Renal pelvis (tissue), 1 donor: ENCODE measurements at regions not wholly inside any gene's neighbourhood (a gene's known extent, or its start where the extent isn't known, plus 50 kb on each side); places are given as distances from the start of the nearest gene placed in this dataset.
"Not testable (repeated sequence)": the region's sequence is repeated elsewhere in the genome, so short reads cannot be mapped to it uniquely, and the experiment has no call there.

ENCODE experiments used
- DNase-seq: peaks from one replicate; pipeline ENCODE4 v3.0.0-alpha.2; 2013

DNA sequence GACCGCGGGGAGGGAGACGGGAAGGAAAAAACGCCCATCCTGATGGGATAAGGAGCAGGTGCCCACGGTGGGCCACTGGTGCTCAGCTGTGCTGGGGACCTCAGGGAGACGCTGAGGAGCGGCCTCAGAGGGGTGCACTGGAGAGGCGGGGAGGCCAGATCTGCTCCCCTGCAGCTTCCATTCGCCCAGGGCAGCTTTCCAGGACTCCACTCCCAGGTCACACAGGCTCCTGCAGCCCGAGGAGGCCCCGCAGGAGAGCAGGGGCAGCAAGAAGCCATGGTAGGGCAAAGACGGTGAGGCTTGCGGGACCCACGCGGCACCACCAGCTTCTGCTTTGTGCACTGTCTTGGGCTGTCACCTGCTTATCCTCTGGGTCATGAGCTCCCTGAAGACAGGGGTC is 82.5 kb upstream of the SULF2 start:
- no peak for DNase-seq

DNA sequence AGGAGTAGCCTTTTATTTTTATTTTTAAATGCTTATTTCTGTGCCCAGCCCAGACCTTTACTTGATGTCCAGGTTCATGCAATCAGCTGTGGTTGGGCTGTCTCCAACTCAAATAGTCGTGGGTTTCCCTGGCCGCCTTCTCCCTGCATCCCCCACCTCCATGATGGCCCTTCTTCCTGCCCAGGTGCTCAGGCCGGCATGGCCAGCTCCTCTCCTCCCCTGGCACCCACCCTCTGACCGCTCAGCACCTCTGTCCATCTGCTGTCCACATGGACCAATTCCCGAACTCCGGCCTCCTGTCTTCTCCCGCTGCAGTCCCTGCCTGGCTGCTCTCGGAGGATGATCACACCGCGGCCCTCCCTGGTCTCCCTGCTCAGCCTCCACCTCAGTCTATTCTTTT is 81.2 kb upstream of the SULF2 start:
- DNase-seq, result no peak

GRCh38 chr20:47865912-47866311 is 80.6 kb upstream of the SULF2 start:
- DNase-seq, result no peak

- no peak for DNase-seq
Observed at GRCh38 chr20:47865451-47865850, 80.2 kb upstream of the SULF2 start.

DNA sequence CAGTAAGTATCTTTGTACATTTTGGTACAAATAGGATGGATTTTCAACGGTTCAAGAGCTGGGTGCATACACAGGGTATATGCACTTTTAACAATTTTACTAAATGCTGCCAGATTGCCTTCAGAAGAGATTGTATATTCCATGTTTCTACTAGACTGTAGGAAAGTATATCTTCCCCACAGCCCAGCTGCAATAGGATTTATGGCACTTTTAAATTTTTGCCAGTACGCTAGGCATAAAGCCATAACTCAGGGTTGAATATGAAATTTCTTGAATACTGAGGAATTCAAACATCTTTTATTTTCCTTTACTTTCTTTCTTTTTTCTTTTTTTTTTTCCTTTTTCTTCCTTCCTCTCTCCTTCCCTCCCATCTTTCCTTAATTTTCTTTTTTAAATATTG is 78.7 kb upstream of the SULF2 start:
- no peak for DNase-seq

DNA sequence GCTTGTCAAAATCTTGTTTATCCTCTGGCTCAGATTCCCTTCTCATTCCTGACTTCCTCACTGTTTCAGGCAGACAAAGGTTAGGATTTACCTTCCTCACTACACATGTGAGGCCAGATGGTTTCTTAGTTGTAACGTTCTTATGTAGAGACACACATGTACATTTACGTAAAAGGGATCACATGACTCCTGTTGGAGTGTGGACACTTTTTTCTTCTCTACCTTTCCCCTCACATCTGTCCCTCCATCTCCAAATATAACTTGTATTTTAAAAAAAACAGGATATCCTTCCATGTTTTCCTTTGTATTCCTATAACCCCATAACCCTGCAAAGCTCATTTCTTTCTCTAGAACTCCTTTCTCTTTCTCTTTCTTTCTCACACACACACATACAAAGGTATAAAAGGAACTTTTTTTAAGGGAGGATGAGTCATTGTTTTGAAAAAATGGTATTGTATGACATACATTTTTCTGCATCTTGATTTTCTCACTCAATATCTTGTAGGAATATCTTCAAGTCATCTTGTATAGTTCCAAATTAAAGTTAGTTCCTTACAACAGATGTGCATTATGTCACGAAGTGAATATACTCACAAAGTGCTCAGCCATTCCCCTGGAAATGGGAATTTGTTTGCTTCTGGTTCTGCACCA is 78.2 kb upstream of the SULF2 start:
- DNase-seq, result no peak

GRCh38 chr20:47862574-47863240 is 77.4 kb upstream of the SULF2 start:
- DNase-seq, result no peak

DNA sequence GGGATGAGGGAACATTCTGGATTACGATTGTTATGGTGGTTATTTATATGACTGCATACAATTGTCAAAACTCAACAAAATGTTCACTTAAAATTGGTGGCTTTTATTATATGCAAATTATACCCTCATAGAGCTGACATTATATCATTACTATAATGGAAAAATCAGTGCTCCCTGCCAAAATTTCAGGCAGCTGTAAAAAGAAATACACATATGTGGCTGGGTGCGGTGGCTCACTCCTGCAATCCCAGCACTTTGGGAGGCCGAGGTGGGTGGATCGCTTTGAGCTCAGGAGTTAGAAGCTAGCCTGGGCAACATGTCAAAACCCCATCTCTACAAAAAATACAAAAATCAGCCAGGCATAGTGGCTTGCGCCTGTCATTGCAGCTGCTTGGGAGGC is 75.8 kb upstream of the SULF2 start:
- no peak for DNase-seq

GRCh38 chr20:47860049-47860830 is 75.0 kb upstream of the SULF2 start:
- no peak for DNase-seq

GRCh38 chr20:47859278-47859677 is 74.0 kb upstream of the SULF2 start:
- no peak for DNase-seq

GRCh38 chr20:47857569-47858464 is 72.5 kb upstream of the SULF2 start:
- DNase-seq, result peak; percentile 83

DNA sequence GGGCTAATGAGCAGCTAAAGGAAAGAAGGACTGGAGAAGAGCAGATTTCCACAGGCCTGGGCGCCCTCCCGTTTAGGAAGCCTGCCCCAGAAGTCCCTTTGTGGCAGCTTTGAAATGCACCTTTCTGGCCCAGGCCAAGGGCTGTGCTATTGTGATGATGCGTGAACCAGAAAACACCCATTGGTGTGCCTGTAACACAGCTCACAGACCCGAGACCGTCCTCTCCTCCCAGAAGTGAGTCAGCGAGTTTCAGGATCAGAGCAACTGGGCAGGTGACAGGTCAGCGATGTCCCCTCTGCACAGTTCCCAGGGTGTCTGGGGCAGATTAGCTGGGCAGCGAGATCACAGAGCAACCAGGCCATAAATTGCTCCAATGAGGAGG is 71.9 kb upstream of the SULF2 start:
- no peak for DNase-seq

DNA sequence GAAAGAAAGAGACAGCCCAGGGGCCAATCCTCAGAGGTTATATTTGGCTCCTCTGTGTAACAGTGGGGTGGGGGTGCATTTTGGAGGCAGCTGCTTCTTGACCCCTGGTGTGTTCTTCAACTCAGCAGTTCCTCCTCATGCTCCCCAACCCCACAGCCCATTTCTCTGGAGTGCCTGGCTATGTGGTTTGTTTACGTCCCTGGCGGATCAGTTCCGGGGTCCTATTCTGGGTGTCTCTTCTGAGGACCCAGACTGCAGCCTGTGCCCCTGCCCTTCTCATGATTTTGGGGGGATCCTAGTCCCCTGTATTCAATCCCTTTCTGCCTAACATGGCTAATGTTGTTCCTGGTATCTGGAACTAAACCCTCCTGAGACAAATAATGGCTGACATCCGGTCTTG is 70.5 kb upstream of the SULF2 start:
- DNase-seq, result no peak

GRCh38 chr20:47854687-47855212 is 69.5 kb upstream of the SULF2 start:
- DNase-seq, result no peak

- no peak for DNase-seq
Observed at GRCh38 chr20:47851774-47852173, 66.5 kb upstream of the SULF2 start.

DNA sequence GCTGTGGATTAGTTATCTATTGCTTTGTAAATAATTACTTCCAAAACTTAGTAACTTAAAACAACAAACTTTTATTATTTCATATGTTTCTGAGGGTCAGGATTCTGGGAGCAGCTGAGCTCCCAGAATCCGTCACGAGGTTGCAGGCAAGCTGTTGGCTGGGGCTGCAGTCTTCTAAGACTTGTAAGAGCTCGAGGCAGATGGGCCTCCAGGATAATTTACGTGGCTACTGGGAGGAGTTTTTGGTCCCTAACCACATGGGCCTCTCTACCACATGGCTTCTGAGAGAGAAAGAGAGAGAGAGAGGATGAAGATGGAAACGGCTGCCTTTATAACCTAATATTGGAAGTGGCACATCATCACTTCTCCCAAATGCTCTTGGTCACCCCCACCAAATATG is 64.9 kb upstream of the SULF2 start:
- no peak for DNase-seq

- no peak for DNase-seq
Observed at GRCh38 chr20:47849596-47849995, 64.3 kb upstream of the SULF2 start.

- DNase-seq, result no peak
Observed at GRCh38 chr20:47849006-47849405, 63.7 kb upstream of the SULF2 start.

DNA sequence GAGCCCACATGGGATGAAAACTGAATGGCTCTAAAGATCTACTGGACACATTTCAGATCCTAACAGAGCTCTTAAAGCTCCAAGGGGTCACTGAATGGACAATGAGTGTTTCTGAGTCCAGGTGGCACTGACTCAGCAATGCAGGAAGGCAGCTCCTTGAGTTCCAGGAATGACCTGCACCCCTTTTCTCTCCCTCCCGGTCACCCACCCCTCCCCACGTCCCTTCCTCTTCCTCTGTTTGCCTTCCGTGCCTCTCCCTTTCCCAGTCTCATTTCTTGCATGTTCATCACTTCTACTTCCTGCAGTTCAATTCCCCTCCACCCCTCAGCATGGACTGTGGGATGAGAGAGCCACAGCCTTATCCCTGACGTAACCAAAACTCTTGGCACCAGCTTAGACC is 63.3 kb upstream of the SULF2 start:
- not testable (repeated sequence) for DNase-seq

DNA sequence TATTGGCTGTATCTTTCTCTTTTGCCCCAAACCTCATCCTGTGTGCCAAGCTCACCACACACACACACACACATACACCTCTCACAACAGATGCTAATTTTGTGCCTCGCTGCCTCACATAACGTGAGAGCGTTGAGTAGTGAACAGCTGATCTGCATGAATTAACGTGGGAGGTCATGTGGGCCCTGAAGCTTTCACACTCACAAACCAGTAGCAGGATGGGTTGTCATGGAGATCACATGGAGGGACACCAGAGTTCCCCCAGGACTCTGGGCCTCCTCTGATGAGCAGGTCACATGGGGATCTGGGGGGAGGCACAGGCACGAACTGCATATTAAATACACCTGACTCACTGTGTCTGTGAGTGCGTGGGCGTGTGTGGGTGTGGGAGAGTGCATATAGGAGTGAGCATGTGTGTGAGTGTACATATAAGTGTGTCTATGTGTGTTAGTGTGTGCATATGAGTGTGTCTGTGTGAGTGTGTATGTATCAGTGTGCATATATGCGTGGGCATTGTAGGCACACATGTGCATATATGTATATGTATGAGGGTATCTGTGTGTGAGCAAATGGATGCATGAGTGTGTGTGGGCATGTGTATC is 62.7 kb upstream of the SULF2 start:
- no peak for DNase-seq

DNA sequence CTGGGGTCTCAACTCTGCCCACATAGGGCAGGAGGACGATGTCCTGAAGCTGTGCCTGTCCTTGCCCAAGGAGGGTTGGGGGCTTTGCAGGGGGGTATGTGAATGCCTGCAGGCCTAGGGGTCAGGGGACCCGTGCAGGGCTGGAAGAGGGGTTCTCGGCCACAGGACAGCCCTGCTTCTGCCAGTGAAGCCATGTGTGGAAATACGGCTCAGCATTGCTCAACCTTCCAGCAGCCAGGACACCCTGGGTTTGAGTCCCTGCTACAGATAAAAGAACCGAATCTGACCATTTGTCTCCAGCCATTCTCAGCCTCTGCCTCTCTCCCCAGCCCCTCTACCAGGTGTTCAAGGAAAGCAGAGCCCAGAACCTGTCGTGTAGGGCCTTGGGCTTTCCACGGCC is 61.9 kb upstream of the SULF2 start:
- DNase-seq, result not testable (repeated sequence)

DNA sequence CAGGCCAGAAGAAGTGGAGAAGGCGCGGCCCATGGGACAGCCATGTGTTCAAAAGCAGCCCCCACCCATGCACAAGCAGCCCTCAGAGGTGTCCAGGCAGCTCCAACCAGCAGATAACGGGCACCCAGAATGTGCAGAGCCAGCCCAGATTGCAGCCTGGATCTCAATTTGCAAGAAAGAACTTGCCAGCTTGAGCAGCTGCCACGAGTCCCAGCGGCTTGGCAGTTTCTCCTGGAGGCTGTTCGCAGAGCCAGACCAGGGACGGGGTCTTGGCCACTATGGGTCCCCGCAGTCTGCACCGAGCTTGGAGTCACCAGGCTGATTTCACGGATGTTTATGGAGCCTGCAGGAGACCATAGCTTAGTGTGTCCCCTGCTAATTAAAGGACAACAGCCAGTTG is 61.4 kb upstream of the SULF2 start:
- not testable (repeated sequence) for DNase-seq
